ENCODE measurements at regions not wholly inside any gene's neighbourhood (a gene's known extent, or its start where the extent isn't known, plus 50 kb on each side); places are given as distances from the start of the nearest gene placed in this dataset.
"Not testable (repeated sequence)": the region's sequence is repeated elsewhere in the genome, so short reads cannot be mapped to it uniquely, and the experiment has no call there.

- TF ChIP-seq CTCF (IDR thresholded peaks at IDR 0.05), result no peak
- Histone ChIP-seq H3K4me3 (ENCODE audit: low read depth in 1 of 2, low read length in 1 of 2) (no peak overlapping the region), H3K4me1 (ENCODE audit: control insufficient read depth in 1 of 2, insufficient read depth in 1 of 2, low read depth in 1 of 2, low read length in 1 of 2) (no peaks in the 10 kb centered on the region), H3K27me3 (no peaks in the 10 kb centered on the region), H3K27ac (no peak overlapping the region), H3K36me3 (no peaks in the 10 kb centered on the region), H3K9me3 (no peaks in the 10 kb centered on the region)
These were observed 98.6 kb upstream of the PAPPA2 start for GRCh38 chr1:176364236-176364905.

GRCh38 chr1:176349135-176349715 lies 113.8 kb upstream of the PAPPA2 start:
- not testable (repeated sequence) for H3K4me1 ChIP-seq (ENCODE audit: control insufficient read depth in 1 of 2, insufficient read depth in 1 of 2, low read depth in 1 of 2, low read length in 1 of 2); H3K36me3 ChIP-seq; H3K27ac ChIP-seq; H3K9me3 ChIP-seq; H3K4me3 ChIP-seq (ENCODE audit: low read depth in 1 of 2, low read length in 1 of 2); H3K27me3 ChIP-seq

GRCh38 chr1:176341656-176342055 lies 121.3 kb upstream of the PAPPA2 start:
- TF ChIP-seq CTCF (IDR thresholded peaks at IDR 0.05), result no peak
- H3K9me3 ChIP-seq, result peaks cover 7% of the 10 kb centered on the region
- H3K4me3 ChIP-seq (ENCODE audit: low read depth in 1 of 2, low read length in 1 of 2), result no peak overlapping the region
- no peaks in the 10 kb centered on the region for H3K4me1 ChIP-seq (ENCODE audit: control insufficient read depth in 1 of 2, insufficient read depth in 1 of 2, low read depth in 1 of 2, low read length in 1 of 2)
- H3K27ac ChIP-seq, result no peak overlapping the region
- no peaks in the 10 kb centered on the region for H3K27me3 ChIP-seq
- no peaks in the 10 kb centered on the region for H3K36me3 ChIP-seq

GRCh38 chr1:176338877-176339276 lies 124.1 kb upstream of the PAPPA2 start:
- TF ChIP-seq CTCF (IDR thresholded peaks at IDR 0.05), result no peak
- Histone ChIP-seq H3K9me3 (no peaks in the 10 kb centered on the region), H3K4me3 (ENCODE audit: low read depth in 1 of 2, low read length in 1 of 2) (no peak overlapping the region), H3K27me3 (no peaks in the 10 kb centered on the region), H3K36me3 (no peaks in the 10 kb centered on the region), H3K4me1 (ENCODE audit: control insufficient read depth in 1 of 2, insufficient read depth in 1 of 2, low read depth in 1 of 2, low read length in 1 of 2) (no peaks in the 10 kb centered on the region), H3K27ac (no peak overlapping the region)

GRCh38 chr1:176330782-176331181 lies 123.7 kb upstream of the COP1 start:
- Histone ChIP-seq H3K4me3 (ENCODE audit: low read depth in 1 of 2, low read length in 1 of 2) (no peak overlapping the region), H3K27me3 (no peaks in the 10 kb centered on the region), H3K4me1 (ENCODE audit: control insufficient read depth in 1 of 2, insufficient read depth in 1 of 2, low read depth in 1 of 2, low read length in 1 of 2) (no peaks in the 10 kb centered on the region), H3K9me3 (no peaks in the 10 kb centered on the region), H3K27ac (no peak overlapping the region), H3K36me3 (no peaks in the 10 kb centered on the region)
- TF ChIP-seq CTCF (IDR thresholded peaks at IDR 0.05), result no peak

- Histone ChIP-seq H3K27ac (no peak overlapping the region), H3K4me3 (ENCODE audit: low read depth in 1 of 2, low read length in 1 of 2) (no peak overlapping the region), H3K27me3 (no peaks in the 10 kb centered on the region), H3K4me1 (ENCODE audit: control insufficient read depth in 1 of 2, insufficient read depth in 1 of 2, low read depth in 1 of 2, low read length in 1 of 2) (no peaks in the 10 kb centered on the region), H3K9me3 (no peaks in the 10 kb centered on the region), H3K36me3 (no peaks in the 10 kb centered on the region)
- no peak for TF ChIP-seq CTCF (IDR thresholded peaks at IDR 0.05)
These were observed 118.6 kb upstream of the COP1 start for GRCh38 chr1:176325664-176326063.

All from neutrophil (primary cell).